NOMO-1 treated with dmso at 0.1 percent for 144 hours (cell line): ENCODE measurements at regions not wholly inside any gene's neighbourhood (a gene's known extent, or its start where the extent isn't known, plus 50 kb on each side); places are given as distances from the start of the nearest gene placed in this dataset.
"Not testable (repeated sequence)": the region's sequence is repeated elsewhere in the genome, so short reads cannot be mapped to it uniquely, and the experiment has no call there.

Experiments
- DNase-seq: peaks from one replicate; lab custom pipeline; 2025; ENCODE audit not compliant: unreplicated experiment; lab: John Stamatoyannopoulos, UW

DNA sequence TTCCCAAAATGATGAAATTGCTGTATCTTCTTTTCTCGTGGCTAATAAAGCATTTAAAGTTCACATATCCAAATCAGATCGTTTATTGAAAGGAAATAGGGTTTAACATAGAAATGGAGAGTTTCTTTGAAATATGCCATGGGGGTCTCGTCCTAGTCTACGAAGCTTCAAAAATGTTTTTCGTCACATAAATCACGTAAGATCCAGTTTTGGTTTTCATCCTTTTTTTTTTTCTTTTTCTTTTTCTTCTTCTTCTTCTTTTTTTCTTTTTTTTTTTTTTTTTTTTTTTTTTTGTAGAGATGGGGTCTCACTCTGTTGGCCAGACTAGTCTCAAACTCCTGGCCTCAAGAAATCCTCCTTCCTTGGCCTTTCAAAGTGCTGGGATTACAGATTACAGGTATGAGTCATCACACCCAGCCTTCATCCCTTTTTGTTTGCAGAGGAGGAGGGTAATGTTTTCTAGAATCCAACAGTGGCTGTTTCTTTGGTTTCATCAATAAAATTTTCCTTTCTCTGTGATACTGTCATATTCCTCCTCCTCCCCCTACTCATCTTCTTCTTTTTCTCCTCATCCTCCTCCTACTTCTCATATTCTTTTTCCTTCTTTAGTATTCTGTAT is 94.7 kb upstream of the LOC128125822 start:
- DNase-seq = no peak

DNA sequence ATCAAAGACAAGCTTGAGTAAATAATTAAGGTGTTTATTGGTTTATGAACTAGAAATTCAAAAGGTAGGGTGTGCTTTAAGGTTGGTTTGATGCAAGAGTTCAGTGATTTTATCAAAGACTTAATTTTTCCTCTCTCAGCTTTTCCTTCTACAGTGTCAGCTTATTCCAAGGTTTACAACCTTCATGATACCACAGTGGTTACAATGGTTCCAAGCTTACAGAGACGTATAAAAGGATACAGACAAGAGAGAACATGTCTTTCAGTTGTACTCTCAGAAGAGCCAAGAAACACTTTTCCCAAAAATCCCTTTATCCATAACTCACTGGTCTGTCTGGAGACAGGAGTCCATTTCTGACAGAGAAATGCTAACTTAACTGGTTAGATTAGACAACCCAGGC is 93.5 kb upstream of the LOC128125822 start:
- no peak for DNase-seq

DNA sequence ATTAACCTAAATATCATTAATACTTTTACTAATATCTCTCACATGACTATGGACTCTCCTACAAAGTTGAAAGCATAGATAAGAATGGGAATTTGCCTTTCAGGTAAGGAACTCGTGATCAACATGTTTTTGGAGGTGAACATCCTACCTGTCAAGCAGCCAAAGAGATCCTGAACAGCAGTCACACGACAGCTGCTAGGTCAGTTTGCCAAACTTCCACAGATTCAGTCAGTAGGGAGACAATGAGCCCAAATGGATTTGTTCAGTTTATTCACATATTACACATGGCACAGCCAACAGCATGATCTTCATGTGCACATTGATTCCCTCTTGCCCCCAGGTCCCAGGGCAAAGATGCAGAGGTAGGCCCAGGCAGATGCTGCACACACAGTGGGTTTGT is 86.1 kb upstream of the LOC128125822 start:
- DNase-seq = no peak

DNA sequence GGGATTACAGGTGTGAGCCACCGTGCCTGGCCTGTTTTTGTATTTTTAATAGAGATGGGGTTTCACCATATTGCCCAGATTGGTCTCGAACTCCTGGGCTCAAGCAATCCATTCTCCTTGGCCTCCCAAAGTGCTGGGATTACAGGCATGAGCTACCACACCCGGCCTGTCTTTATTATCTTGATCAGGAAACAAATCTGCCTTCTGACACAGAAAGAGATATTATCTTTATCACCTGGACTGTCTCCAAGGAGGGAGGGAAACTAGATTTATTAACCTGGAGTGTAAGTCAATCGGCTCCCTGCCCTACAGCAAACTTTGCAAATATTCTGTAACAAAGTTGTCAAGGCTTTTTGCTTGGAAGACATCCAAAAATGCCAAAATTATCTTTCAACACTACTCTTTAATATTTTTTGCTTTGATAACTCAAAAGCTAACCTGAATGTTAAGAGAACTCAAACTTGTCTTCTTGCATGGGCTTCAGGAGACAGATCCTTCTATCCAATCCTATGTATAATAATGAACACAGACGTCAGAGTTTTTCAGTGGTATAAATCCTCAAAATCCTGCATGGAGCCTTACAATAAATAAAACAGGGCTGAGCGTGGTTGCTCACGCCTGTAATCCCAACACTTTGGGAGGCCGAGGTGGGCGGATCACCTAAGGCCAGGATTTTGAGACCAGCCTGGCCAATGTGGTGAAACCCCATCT is 85.0 kb upstream of the LOC128125822 start:
- no peak for DNase-seq

DNA sequence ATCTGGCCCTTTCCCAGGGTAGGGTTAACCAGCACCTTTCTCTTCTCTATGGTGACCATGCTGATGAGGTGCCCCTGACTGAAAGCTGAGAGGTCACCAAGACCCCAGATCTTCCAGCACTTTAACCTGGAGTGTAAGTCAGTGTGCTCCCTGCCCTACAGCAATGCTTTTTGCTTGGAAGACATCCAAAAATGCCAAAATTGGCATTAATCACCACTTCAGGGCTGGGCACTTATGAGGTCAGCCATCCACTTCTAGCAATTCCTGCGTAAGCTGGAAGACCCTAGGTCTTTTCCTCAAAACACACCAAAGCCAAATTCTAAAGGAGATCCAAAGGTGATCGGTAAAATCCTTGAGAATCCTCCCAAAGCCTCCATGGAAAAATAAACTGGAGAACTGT is 81.2 kb upstream of the LOC128125822 start:
- no peak for DNase-seq

DNA sequence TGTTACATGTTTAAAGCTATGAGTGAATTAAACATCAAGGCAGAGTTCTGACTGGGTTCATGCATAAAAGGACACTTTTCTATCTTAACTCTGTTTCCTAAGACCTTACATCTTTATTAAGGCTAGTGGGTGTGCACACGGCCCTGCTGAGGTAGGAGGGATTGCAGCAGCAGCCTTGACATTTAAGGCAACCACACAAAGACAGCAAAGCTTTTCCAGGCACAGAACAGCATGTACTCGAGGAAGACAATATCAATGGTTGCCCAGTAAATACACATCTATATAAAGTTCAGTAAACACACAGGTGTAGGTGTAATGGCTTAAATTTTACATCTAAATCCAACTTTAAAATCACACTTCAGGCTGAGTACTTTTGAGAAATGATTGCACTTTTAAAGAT is 79.8 kb upstream of the LOC128125822 start:
- no peak for DNase-seq

DNA sequence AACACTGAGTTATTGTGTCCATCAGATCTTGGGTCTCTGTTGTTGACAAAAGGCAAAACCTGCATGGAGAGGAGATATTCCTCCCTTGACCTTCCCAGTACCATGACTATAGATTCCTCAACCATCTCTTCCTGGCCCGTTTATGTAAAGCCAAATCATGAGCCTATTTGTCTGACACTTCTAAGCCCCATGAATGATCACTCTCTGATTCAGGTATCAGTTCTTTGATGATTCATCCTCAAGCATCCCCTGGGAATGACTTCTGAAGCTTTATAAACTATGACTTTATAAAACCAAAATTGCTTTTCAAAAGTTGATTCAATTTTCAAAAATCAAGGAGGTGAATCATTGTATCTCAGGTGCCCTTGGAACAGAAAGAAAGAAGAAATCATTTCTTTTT is 78.7 kb upstream of the LOC128125822 start:
- no peak for DNase-seq

DNA sequence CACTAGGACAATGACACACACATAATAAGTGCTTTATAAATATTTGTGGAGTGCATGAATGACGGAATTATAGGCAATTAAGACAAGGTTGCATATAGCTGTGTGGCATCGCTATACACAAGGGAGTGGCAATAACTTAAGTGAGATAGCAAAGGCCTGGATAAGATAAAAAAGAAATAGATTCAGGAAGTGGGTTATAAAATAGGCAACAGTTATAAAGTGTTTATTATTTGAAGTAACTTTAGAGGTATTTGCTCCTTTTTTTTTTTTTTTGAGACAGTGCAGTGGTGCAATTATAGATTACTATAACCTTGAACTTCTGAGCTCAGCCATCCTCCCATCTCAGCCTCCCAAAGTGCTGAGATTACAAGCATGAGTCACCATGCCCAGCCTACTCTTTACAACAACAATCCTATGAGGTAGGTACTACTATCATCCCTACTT is 75.9 kb upstream of the LOC128125822 start:
- DNase-seq = no peak

DNA sequence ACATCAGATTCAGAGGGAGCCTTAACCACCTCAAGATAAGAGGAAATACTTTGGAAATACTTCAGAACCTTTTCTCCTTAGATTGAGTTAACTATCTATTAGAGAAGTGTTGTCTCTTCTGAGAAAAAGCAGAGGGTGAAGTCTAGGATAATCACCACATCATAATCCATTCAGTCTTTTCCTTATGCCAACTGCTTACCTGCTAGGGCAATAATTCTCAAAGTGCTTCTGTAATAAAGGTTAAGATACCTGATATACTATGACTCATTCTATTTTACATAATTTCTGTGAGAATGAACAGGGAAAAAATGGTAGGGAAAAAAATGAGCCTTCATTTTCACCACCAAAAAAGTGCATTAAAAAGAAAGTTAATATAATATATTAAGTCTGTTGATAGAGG is 70.1 kb upstream of the LOC128125822 start:
- DNase-seq = no peak

DNA sequence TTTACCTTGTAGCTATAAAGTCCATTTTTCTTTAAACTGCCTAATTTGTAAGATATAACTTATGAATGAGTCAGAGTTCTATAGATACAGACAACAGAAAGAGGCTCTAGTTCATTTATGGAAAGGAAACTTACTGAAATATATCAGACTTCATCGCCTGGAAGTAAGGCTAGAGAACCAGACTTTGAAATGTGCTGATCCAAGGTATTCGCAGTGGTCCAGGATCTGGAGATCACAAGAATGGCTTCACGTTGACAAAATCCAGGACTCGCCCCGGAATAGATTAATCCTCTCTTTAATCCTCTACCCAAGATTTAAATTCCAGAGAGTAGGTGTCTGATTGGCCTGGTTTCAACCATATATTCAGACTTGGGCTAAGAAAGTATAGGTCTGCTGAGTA is 69.1 kb upstream of the LOC128125822 start:
- no peak for DNase-seq

DNA sequence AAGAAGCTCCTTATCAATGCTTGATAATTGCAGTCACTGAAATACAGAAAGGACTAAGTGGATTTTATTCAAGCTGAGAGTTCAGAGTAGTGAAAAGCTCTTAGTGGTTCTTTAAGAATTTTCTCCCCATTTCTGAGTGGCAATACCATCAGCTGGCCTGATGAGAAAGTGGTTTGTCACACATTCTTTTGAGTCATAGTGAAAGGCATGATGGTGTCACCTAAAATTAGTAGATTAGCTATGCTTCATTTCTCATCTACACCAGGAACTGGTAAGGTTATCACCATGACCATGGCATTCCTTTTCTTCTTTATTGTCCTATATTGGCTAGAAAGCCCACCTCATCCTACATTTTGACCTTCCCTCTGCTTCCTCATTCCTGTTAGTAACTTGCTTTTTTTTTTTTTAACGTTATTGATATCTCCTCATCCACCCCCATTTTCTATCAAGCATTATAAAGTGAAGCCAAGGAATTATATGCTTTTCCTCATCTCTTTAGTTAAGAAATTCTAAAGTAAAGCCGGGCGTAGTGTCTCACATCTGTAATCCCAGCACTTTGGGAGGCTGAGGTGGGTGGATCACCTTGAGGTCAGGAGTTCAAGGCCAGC is 67.4 kb upstream of the LOC128125822 start:
- DNase-seq = no peak

DNA sequence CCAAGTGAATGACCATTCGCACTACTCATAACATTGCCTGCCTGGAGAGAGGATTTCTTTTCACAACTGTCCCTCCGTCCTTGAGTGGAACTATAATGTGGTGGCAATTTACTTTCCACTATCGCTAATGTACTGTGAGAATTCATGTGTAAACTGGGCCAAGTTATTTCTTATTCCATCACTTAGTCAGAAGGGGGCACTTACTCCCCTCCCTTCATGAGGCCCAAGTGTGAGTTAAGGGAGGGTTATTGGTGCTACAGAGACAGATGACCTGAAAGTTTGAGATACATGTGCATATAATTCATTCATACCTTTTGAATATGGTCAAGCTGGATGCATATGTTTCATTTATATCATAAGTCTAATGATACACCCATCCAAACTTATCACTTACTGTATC is 65.2 kb upstream of the LOC128125822 start:
- DNase-seq = no peak

DNA sequence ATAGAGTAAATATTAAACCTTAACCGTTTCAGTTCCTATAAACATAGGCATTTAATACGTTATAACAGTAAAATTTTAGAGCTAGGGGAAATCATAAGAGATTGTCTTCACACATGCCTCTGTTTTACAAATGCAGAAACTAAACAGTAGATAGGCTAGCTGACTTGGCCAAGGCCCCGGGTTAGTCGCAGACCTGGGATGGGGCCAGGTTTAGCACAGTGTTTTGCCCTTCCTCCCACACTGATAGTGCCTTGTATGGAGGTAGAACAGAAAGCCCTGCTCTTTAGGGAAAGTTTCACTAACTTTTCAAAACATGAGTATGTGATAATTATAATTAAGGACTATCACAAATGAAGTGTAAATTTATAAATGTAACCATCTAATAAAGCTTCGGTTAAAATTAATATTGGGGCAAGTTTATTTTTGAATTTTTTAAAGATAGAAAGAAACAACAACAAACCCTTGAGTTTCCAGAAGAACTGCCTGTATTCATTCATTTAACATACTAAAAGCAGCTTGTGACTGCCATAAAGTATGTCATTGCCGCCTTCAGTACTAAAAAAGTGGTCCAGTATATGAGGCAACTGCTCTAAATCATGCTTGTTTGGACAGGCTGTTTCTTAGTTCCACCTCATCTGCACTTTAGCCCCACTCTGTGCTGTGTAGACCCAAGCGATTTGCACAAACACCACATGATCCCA is 62.5 kb upstream of the LOC128125822 start:
- no peak for DNase-seq

DNA sequence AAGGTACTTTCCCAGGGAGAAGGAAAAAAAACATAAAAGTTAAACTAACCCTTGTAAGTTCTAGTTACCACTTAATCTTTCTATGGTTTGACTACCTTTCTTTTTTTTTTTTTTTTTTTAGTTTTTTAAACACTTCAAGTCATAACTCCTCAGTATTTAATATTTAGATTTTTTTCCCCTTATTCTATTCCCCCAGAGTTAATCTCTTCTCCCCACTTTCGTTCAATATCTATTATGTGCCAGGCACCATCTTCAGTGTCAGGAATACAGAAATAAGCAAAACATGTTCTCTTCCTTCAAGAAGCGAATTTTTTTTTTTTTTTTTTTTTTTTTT is 62.0 kb upstream of the LOC128125822 start:
- DNase-seq = no peak

DNA sequence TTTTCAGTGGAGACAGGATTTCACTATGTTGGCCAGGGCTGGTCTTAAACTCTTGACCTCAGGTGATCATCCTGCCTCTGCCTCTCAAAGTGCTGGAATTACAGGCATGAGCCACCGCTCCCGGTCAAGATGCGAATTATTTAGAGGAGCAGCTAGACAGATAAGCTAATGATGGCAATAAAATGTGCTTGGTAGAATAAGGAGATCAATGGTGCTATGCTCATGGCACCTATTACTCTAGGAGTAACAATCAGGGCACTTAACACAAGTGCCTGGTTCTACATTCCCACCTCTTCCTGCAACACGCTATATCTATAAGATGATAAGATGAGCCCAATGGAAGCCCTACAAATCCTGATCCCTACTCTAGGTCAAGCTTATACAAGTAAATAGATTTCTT is 61.4 kb upstream of the LOC128125822 start:
- no peak for DNase-seq

DNA sequence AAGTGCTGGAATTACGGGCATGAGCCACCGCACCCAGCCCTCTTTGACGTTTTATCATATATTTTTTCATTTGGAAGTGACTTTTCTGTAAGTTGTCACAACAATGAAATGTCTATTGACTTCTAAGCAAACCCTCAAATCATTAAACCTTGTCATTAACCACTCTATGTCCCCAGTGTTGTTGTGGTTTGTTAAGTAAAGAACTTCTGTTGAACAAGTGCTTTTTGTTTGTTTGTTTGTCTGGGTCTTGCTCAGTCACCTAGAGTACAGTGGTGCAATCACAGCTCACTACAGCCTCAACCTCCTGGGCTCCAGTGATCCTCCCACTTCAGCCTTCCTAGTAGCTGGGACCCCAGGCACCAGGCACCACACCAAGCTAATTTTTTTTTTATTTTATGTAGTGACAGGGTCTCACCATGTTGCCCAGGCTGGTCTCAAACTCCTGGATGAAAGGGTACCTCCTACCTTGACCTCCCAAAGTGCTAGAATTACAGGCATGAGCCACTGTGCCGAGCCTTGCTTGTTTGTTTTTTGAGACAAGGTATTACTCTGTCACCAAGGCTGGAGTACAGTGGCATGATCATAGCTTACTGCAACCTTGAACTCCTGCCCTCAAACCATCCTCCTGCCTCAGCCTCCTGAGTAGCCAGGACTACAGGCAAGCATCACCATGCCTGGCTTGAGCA is 57.6 kb upstream of the LOC128125822 start:
- no peak for DNase-seq

DNA sequence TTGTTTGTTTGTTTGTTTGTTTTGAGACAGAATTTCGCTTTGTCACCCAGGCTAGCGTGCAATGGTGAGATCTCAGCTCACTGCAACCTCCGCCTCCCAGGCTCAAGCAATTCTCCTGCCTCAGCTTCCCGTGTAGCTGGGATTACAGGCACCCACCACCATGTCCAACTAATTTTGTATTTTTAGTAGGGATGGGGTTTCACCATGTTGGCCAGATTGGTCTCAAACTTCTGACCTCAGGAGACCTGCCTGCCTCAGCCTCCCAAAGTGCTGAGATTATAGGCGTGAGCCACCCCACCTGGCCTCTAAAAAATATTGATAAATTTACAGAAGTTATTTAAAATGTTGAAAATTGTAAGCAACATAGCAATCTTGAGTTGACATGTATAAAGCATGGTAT is 57.1 kb upstream of the LOC128125822 start:
- DNase-seq = not testable (repeated sequence)

DNA sequence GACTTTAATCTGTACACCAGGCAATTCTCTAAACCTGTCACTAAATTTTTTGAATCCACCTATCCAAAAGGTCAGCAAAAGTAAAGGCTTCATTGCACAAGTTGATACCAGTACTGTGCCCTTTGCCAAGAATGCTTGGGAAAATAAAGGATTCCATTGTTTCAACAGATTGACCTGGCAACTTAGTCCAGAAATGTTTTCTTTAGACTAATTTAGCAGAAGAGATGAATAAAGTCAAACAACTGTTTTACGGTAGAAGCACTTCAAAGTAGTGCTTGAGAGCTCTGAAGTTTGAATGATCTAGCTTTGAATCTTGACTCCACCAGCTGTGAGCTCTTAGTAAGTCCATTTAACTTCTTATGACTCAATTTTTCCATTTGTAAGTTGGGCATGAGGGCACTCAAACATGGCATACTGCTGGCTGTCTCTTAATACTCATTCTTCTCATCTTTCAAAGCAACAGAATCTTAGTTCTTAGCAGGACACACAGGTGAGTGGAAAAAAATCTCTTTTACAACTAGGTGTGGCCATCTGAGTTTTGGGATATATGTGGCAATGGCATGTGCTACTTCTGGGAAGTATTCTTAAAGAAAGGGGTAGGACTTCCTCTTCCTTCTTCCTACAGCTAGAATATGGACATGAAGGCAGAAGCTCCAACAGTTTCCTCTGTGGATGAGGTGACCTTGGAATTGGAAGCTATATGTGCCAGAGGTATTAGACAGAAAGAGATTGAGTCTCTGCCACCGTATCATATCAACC is 55.9 kb upstream of the LOC128125822 start:
- DNase-seq = no peak

DNA sequence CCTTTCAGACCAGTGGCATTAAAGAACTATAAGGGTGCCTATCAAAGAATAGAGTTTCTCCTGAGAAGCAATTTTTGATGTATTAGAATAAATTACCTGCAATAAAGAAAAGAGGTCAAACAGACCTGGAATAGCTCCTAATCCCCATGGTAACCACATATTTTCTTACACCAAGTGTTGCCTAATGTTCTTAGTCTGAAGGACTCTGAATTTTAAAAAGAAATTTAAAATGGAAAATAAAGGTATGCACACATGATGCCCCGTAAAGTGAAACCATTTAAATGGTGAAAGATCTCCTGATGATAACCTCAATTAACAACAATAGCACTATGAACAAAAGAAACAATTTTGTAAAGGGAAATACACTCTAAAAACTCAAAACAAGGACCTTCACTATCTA is 55.1 kb upstream of the LOC128125822 start:
- DNase-seq = no peak

DNA sequence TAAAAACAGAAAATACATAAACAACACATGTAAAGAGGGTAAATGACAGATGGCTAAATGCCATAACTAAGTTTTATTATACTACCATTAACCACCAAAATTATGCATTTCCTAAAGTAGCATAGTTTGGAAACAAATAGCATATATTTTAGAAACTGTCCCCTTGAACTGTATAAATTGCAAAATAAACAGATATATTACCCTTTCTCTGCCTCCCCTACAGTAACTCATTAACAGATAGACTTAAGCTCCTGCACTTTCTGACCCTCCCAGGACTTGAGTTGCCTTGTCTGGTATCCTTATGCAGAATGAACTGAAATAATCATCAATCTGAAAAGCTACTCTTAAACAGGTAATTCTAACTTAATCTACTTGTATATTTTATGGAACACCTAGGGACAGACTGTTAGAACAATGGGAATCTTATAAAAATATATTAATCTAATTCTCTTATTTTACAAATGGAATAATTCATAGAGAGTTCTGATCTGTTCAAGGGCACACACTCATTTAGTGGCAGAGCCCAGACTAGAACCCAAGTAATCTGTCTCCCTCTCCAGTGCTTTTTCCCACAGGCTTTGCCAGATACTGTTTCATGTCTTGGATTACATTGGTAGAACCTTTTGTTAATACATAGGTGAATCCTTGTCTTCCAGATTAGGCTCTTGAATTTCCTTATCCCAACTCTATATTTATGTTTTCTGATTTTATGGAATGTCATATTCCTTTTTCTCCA is 50.6 kb upstream of the LOC128125822 start:
- DNase-seq = no peak
